Myocyte (in vitro differentiated cells): ENCODE measurements at regions not wholly inside any gene's neighbourhood (a gene's known extent, or its start where the extent isn't known, plus 50 kb on each side); places are given as distances from the start of the nearest gene placed in this dataset.
A peak's percentile ranks its signal among the peaks of the same experiment; 100 is the strongest.
"Not testable (repeated sequence)": the region's sequence is repeated elsewhere in the genome, so short reads cannot be mapped to it uniquely, and the experiment has no call there.

Experiments used
- DNase-seq: peaks from one replicate; pipeline ENCODE4 v3.0.0-alpha.2; 2012; ENCODE audit warnings: low read depth

DNA sequence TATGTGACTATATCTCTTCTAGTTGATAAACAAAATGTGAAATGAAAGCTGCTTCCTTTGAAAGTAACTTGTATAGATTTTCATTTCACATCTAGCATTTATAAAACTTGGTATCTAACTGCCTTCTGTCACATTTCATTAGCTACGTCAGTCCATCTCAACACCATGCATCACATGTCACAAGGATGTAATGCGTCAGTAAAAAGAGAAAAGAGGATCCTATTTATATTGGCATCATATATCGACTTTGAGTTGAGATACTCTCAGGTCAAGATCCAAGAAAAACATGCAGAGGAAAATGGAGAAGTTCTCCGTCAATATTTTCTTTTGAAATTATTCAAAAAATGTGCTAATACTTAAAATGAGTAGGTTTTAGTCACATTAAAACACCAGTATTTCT is 1211.2 kb downstream of the EFNA5 start:
- no peak for DNase-seq

DNA sequence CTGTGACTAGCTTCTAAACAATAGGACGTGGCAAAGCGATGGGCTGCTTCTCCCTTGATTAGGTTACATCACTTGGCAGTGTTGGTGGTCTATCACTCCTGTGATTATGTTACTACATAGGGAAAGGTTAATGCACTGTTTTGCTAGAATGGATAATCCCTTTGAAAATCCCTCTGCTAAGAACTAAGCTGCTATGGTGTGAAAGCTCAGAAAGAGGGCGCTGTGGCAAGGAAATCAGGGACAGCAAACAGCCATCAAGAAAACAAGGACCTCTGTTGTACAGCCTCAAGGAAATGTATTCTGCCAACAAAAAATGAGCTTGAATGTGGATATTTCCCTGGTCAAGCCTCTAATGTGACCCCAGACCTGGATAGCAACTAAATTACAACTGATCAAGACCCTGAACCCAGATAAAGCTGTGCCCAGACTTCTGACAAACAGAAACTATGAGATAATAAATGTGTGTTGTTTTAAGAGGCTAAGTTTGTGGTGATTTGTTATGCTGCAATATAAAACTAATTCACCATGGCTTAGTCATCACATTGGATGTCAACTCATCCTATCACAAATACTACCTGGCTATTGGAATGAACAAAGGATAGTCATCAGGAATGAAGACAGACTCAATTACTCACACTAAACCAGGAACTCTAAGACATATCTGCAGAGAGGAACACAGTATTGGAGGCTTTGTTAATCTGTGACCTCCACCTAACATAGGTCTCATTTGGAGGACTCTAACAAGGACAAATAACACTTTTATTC is 1215.9 kb downstream of the EFNA5 start:
- peak; percentile 55 for DNase-seq

- DNase-seq = no peak
Observed at GRCh38 chr5:106454050-106454449, 1216.7 kb downstream of the EFNA5 start.

- no peak for DNase-seq
Observed at GRCh38 chr5:106451998-106452397, 1218.7 kb downstream of the EFNA5 start.

GRCh38 chr5:106443746-106444145 is 1227.0 kb downstream of the EFNA5 start:
- peak; percentile 5 for DNase-seq

GRCh38 chr5:106435185-106435584 is 1235.6 kb downstream of the EFNA5 start:
- DNase-seq = no peak

DNA sequence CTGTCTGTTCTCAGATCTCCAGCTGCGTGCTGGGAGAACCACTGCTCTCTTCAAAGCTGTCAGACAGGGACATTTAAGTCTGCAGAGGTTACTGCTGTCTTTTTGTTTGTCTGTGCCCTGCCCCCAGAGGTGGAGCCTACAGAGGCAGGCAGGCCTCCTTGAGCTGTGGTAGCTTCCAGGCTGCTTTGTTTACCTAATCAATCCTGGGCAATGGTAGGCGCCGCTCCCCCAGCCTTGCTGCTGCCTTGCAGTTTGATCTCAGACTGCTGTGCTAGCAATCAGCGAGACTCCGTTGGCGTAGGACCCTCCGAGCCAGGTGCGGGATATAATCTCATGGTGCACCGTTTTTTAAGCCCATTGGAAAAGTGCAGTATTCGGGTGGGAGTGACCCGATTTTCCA is 1240.0 kb downstream of the EFNA5 start:
- not testable (repeated sequence) for DNase-seq

DNA sequence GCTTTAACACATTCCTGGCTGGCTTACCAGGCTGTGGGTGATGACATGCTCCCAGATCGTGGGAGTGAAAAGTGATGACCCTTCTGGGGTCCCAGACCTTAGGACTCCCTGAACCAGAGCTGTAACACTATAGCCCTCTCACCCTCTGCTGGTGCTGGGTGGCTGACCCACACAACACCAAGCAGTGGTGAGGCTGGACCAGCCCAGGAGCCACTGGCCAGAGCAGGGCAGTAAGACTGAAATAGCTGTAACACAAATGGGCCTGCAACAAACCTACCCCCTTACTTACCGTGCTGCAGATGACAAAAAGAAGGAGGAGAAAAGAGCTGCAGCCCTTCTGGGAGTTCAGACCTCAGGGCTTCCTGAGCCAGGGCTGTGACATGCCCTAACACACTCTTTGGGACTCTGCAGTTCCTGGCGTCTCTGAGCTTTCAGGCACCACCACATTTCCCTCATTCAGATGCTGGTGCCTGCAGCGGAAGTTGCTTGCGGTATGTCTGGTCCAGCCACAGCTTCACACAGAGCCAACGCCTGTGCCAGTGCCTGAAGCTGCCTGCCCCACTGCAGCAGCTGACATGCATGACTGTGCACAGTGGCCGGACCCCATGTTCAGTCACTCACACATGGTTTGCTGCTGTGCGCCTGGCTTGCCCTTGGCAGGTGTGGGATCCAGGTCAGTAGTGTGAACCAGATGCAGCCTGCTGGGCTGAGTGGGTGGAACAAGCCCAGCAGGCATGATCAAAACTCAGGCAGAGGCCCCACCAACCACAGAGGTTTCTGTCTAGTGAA is 1247.4 kb downstream of the EFNA5 start:
- no peak for DNase-seq

DNA sequence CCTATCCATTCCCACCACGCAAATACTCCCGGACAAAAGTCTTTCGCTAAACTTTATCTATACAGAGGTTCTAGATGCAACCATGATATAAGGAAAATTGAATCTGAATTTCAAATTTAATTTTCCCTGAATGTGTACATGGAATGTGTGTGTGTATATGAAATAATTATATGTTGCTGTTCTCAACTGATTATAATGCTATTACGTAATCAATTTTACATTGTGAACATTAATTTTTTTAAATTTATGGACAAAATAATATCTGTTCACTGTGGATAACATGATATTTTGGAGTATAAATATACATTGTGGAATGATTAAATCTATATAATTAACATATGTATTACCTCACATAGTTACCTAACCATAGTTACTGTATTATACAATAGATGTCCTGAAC is 1250.6 kb downstream of the EFNA5 start:
- DNase-seq = no peak

DNA sequence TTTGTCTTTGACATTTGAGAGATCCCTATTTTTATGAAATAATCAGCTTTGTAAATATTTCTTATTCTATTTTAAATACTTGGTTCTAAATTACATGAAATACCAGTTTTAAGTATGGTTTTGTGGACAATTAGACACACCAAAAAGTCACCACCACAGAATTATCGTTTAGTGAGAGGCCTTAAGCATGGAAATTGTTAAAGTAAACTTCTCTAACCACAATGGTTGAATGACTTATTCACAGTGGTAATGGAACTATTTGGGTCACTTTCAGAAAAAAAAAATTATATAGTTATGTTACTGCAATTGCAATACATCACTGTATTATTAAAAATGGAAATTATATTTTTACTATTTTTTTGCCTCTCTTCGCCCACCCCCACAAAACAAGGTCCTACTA is 1252.5 kb downstream of the EFNA5 start:
- DNase-seq = no peak

DNA sequence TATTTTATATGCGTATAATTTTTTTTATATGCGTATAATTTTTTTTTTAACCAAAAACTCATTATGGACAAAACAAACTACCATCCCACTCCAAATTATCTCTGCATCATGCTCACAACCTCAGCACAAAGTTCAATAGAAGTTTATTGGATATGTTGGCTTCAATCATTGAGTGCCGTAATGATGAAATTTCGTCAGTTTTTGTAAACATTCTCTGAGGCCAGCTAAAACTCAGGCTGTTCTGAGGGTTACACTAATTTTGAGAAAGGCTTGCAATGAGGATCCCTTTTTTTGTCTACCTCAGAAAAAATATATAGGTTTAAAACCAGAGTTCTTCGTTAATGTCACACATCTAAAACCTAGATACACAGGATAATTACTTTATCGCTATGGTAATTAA is 1253.2 kb downstream of the EFNA5 start:
- DNase-seq = no peak

- DNase-seq = no peak
Observed at GRCh38 chr5:106417163-106417562, 1253.6 kb downstream of the EFNA5 start.

GRCh38 chr5:106415541-106415940 is 1255.2 kb downstream of the EFNA5 start:
- peak; percentile 82 for DNase-seq

DNA sequence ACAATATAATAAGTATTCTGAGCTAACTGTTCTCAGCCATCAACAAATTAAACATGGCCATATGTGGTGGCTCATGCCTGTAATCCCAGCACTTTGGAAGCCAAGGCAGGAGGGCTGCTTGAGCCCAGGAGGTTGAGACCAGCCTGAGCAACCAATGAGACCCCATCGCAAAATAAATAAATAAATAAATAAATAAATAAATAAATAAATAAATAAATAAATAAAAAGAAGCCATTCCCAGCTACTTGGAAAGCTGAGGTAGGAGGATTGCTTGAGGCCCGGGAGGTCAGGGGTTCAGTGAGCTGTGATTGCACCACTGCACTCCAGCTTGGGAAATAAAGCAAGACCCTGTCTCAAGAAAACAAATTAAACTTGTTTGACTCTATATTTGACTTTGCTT is 1256.4 kb downstream of the EFNA5 start:
- no peak for DNase-seq

- no peak for DNase-seq
Observed at GRCh38 chr5:106412606-106413005, 1258.1 kb downstream of the EFNA5 start.

DNA sequence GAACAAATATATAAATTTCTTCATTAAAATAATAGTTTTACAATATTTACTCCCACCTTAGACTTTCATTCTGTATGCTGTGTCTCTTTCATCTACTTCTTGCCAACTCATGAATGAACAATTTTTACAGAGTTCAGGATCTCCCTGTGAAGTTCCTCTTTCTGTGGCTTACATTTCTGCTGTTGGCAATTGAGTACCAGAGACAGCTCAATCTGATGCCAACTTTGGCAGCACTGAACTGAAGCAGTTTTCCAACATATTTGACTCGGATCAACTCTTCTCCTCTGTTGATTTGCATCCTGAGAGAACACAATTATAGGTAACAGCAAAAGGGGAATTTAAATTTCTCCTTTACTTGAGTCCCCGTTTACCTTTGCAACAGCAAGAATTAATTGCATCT is 1262.2 kb downstream of the EFNA5 start:
- peak; percentile 29 for DNase-seq

- DNase-seq = no peak
Observed at GRCh38 chr5:106408141-106408540, 1262.6 kb downstream of the EFNA5 start.

GRCh38 chr5:106401561-106401960 is 1269.2 kb downstream of the EFNA5 start:
- DNase-seq = no peak

DNA sequence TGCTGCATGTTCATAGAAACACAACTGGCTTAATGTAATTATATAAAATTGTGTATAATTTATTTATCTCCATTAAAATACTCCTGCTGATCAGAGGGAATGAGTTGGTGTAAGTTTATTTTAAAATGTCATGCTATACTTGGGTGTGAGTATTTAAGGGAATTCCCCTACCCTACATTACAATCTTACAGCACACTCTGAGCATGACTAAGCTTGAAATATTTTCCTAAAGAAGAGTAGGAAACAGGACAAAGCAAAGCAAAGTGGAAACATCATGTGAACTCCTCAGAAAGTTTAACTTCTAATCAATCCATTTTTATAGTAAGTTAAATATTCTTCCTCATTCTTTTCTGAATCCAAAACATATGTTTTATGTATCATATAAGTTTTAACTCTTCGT is 1271.3 kb downstream of the EFNA5 start:
- DNase-seq = peak; percentile 13

GRCh38 chr5:106397700-106398099 is 1273.0 kb downstream of the EFNA5 start:
- DNase-seq = peak; percentile 90

DNA sequence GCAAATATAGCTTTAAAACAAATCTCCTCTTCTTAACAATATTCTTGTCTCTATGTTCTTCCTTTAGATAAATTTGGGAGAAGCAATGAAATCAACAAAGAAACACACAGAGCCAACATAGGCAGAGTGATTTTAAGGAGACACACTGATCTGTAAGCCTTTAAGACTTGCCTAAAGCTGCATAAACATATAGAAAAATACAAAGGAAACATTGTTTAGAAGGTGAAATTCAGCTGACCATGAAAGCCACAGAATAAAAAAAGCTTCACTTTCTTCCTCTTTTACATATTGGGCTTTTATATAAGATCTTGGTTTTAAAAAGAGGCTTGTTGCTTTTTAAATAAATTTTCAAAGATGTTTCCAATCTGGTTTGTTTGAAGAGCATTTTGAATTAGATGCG is 1277.5 kb downstream of the EFNA5 start:
- no peak for DNase-seq

DNA sequence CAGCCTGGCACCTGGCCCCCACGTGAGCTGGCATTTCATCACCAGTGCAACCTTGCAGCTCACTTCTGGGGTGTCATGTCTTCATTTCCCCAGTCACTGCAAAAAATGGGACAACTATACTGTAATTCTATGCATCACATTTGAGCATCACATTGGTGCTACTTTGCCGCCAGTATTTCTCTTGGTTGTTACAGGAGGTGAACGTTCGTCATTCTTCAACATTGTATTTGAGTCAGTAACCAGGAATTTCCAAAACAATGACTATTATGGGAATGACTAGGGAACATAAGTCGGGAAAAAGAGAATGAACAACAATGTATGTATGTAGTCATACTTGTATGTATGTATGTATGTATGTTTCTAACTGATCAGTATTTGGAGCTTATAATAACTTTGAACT is 1278.0 kb downstream of the EFNA5 start:
- no peak for DNase-seq

- not testable (repeated sequence) for DNase-seq
Observed at GRCh38 chr5:106387767-106388166, 1283.0 kb downstream of the EFNA5 start.
